H1 (cell line): ENCODE measurements at regions not wholly inside any gene's neighbourhood (a gene's known extent, or its start where the extent isn't known, plus 50 kb on each side); places are given as distances from the start of the nearest gene placed in this dataset.

Experiments used
- CTBP2 ChIP-seq: IDR thresholded peaks from 2 replicates; pipeline ENCODE4 v1.7.0; 2011; ENCODE audit warnings: borderline replicate concordance, mild to moderate bottlenecking, moderate library complexity, mixed read lengths, low read length; ENCODE audit not compliant: insufficient read depth, insufficient read length
- SRF ChIP-seq: IDR thresholded peaks from 2 replicates; pipeline ENCODE4 v1.6.1; 2011; ENCODE audit warnings: mild to moderate bottlenecking, low read depth, low read length, moderate library complexity
- TEAD4 ChIP-seq: IDR thresholded peaks from 2 replicates; pipeline ENCODE4 v1.6.1; 2012; ENCODE audit warnings: low read depth, low read length, inconsistent platforms, mixed read lengths
- TF ChIP-seq, protein P1 (sequence below): fragments of 300-600 bp; sonication (generic); IDR thresholded peaks from 2 replicates; pipeline ENCODE4 v1.7.1; 2012; ENCODE audit warnings: low read length, moderate library complexity, mild to moderate bottlenecking, inconsistent platforms; ENCODE audit not compliant: insufficient replicate concordance

DNA sequence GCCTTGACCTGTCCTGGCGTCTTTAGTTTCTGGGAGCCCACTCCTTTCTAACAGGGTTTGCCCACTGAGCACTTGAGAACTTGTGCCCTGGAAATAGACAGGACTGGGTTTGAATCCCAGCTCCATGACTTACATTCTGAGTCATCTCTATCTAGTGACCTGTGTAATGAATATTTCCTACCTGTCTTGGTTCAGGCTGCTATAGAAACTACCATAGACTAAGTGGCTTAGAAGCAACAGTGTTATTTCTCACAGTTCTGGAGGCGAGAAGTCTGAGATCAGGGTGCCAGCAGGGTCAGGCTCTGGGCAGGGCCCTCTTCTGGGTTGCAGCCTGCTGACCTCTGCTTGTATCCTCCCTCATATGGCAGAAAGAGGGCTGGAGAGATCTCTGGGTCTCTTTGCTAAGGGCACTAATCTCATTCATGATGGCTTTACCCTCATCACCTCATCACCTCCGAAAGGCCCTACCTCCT is 110.7 kb upstream of the DHX40 start (continued):
- TF ChIP-seq CTBP2 (no peak), SRF (no peak), TEAD4 (no peak)
- TF ChIP-seq, protein P1, sequence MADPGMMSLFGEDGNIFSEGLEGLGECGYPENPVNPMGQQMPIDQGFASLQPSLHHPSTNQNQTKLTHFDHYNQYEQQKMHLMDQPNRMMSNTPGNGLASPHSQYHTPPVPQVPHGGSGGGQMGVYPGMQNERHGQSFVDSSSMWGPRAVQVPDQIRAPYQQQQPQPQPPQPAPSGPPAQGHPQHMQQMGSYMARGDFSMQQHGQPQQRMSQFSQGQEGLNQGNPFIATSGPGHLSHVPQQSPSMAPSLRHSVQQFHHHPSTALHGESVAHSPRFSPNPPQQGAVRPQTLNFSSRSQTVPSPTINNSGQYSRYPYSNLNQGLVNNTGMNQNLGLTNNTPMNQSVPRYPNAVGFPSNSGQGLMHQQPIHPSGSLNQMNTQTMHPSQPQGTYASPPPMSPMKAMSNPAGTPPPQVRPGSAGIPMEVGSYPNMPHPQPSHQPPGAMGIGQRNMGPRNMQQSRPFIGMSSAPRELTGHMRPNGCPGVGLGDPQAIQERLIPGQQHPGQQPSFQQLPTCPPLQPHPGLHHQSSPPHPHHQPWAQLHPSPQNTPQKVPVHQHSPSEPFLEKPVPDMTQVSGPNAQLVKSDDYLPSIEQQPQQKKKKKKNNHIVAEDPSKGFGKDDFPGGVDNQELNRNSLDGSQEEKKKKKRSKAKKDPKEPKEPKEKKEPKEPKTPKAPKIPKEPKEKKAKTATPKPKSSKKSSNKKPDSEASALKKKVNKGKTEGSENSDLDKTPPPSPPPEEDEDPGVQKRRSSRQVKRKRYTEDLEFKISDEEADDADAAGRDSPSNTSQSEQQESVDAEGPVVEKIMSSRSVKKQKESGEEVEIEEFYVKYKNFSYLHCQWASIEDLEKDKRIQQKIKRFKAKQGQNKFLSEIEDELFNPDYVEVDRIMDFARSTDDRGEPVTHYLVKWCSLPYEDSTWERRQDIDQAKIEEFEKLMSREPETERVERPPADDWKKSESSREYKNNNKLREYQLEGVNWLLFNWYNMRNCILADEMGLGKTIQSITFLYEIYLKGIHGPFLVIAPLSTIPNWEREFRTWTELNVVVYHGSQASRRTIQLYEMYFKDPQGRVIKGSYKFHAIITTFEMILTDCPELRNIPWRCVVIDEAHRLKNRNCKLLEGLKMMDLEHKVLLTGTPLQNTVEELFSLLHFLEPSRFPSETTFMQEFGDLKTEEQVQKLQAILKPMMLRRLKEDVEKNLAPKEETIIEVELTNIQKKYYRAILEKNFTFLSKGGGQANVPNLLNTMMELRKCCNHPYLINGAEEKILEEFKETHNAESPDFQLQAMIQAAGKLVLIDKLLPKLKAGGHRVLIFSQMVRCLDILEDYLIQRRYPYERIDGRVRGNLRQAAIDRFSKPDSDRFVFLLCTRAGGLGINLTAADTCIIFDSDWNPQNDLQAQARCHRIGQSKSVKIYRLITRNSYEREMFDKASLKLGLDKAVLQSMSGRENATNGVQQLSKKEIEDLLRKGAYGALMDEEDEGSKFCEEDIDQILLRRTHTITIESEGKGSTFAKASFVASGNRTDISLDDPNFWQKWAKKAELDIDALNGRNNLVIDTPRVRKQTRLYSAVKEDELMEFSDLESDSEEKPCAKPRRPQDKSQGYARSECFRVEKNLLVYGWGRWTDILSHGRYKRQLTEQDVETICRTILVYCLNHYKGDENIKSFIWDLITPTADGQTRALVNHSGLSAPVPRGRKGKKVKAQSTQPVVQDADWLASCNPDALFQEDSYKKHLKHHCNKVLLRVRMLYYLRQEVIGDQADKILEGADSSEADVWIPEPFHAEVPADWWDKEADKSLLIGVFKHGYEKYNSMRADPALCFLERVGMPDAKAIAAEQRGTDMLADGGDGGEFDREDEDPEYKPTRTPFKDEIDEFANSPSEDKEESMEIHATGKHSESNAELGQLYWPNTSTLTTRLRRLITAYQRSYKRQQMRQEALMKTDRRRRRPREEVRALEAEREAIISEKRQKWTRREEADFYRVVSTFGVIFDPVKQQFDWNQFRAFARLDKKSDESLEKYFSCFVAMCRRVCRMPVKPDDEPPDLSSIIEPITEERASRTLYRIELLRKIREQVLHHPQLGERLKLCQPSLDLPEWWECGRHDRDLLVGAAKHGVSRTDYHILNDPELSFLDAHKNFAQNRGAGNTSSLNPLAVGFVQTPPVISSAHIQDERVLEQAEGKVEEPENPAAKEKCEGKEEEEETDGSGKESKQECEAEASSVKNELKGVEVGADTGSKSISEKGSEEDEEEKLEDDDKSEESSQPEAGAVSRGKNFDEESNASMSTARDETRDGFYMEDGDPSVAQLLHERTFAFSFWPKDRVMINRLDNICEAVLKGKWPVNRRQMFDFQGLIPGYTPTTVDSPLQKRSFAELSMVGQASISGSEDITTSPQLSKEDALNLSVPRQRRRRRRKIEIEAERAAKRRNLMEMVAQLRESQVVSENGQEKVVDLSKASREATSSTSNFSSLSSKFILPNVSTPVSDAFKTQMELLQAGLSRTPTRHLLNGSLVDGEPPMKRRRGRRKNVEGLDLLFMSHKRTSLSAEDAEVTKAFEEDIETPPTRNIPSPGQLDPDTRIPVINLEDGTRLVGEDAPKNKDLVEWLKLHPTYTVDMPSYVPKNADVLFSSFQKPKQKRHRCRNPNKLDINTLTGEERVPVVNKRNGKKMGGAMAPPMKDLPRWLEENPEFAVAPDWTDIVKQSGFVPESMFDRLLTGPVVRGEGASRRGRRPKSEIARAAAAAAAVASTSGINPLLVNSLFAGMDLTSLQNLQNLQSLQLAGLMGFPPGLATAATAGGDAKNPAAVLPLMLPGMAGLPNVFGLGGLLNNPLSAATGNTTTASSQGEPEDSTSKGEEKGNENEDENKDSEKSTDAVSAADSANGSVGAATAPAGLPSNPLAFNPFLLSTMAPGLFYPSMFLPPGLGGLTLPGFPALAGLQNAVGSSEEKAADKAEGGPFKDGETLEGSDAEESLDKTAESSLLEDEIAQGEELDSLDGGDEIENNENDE = no peak
